SK-N-SH (cell line): ENCODE measurements at regions not wholly inside any gene's neighbourhood (a gene's known extent, or its start where the extent isn't known, plus 50 kb on each side); places are given as distances from the start of the nearest gene placed in this dataset.

ENCODE experiments used
- CTCF ChIA-PET: fragments of 300-600, 350-600 bp; formaldehyde crosslinking; extraction: SDS; loops from one replicate; lab custom pipeline; 2021; lab: Yijun Ruan, JAX
- POLR2A ChIA-PET: fragments of 350-600 bp; sonication (Branson Sonifier 250); formaldehyde crosslinking; extraction: SDS; loops from one replicate; lab custom pipeline; 2020; ENCODE audit warnings: antibody characterized with exemption, inconsistent platforms; lab: Yijun Ruan, JAX
- DNase-seq: peaks from one replicate; pipeline ENCODE4 v3.0.0; 2012
- H2AFZ ChIP-seq: fragments of 200-600 bp; sonication (generic); 2 replicates; pipeline ENCODE4 v1.8.1; 2016; ENCODE audit warnings: antibody characterized with exemption, mild to moderate bottlenecking, low read depth
- H3F3A ChIP-seq: fragments of 200-600 bp; sonication (generic); replicated peaks from 2 replicates; pipeline ENCODE3; 2016; ENCODE audit warnings: antibody characterized with exemption, mild to moderate bottlenecking; ENCODE audit not compliant: insufficient read depth
- H3K27ac ChIP-seq, 2 experiments: fragments of 200-500 bp in 1 of 2; fragments of 200-600 bp in 1 of 2; sonication (Bioruptor generic) in 1 of 2; sonication (generic), shearing (Covaris generic) in 1 of 2; 2 replicates each; pipeline versions ENCODE4 v1.5.1 to v1.6.1; 2014 to 2016; ENCODE audit warnings: low read depth in 2 of 2, inconsistent platforms in 1 of 2, low read length in 1 of 2, mild to moderate bottlenecking in 1 of 2, mixed read lengths in 1 of 2
- H3K27me3 ChIP-seq: fragments of 200-600 bp; sonication (generic), shearing (Covaris generic); 2 replicates; pipeline ENCODE4 v1.6.1; 2016; ENCODE audit warnings: mixed run types; ENCODE audit not compliant: insufficient read depth
- H3K36me3 ChIP-seq, 2 experiments: fragments of 200-500 bp in 1 of 2; fragments of 200-600 bp in 1 of 2; sonication (Bioruptor generic) in 1 of 2; sonication (generic) in 1 of 2; replicated peaks in 1 of 2; 2 replicates each; pipeline versions ENCODE3 to v1.5.1; 2014 to 2016; ENCODE audit warnings: low read length in 1 of 2, mild to moderate bottlenecking in 1 of 2; ENCODE audit not compliant: insufficient read depth in 2 of 2, control insufficient read depth in 1 of 2
- H3K4me1 ChIP-seq, 2 experiments: fragments of 200-500 bp in 1 of 2; fragments of 200-600 bp in 1 of 2; sonication (Bioruptor generic) in 1 of 2; sonication (generic), shearing (Covaris generic) in 1 of 2; 2 replicates each; pipeline versions ENCODE4 v1.5.1 to v1.6.1; 2014 to 2016; ENCODE audit warnings: low read depth in 1 of 2, low read length in 1 of 2, mixed run types in 1 of 2; ENCODE audit not compliant: insufficient read depth in 2 of 2, control insufficient read depth in 1 of 2
- H3K4me2 ChIP-seq: fragments of 200-600 bp; sonication (generic), shearing (Covaris generic); 2 replicates; pipeline ENCODE4 v1.6.1; 2017; ENCODE audit warnings: mixed run types
- H3K4me3 ChIP-seq, 2 experiments: fragments of 200-500 bp in 1 of 2; fragments of 200-600 bp in 1 of 2; sonication (Bioruptor generic) in 1 of 2; sonication (generic), shearing (Covaris generic) in 1 of 2; 2 replicates each; pipeline versions ENCODE4 v1.5.1 to v1.8.1; 2014 to 2016; ENCODE audit warnings: low read depth in 2 of 2, inconsistent platforms in 1 of 2, low read length in 1 of 2, mild to moderate bottlenecking in 1 of 2, mixed read lengths in 1 of 2, moderate library complexity in 1 of 2
- H3K79me2 ChIP-seq: fragments of 200-600 bp; sonication (generic); 2 replicates; pipeline ENCODE4 v1.8.1; 2017; ENCODE audit warnings: mild to moderate bottlenecking; ENCODE audit not compliant: insufficient read depth
- H3K9ac ChIP-seq: fragments of 200-600 bp; sonication (generic); 2 replicates; pipeline ENCODE4 v1.6.1; 2017; ENCODE audit warnings: mixed run types
- H3K9me2 ChIP-seq: fragments of 200-600 bp; sonication (generic); 2 replicates; pipeline ENCODE4 v1.6.1; 2017; ENCODE audit warnings: mixed run types
- H3K9me3 ChIP-seq: fragments of 200-600 bp; sonication (generic); 2 replicates; pipeline ENCODE4 v1.6.1; 2017; ENCODE audit warnings: mixed run types, mild to moderate bottlenecking, moderate library complexity
- H4K20me1 ChIP-seq: fragments of 200-600 bp; sonication (generic); 2 replicates; pipeline ENCODE4 v1.6.1; 2017; ENCODE audit warnings: mild to moderate bottlenecking, mixed run types; ENCODE audit not compliant: insufficient read depth
- EP300 ChIP-seq, 2 experiments: IDR thresholded peaks; 2 replicates each; pipeline versions ENCODE4 v1.4.0 to v1.6.1; 2012; ENCODE audit warnings: borderline replicate concordance in 1 of 2, low read depth in 1 of 2, low read length in 1 of 2
- FOSL2 ChIP-seq: IDR thresholded peaks from 2 replicates; pipeline ENCODE4 v1.4.0; 2012; ENCODE audit warnings: low read depth, mild to moderate bottlenecking, moderate library complexity, borderline replicate concordance
- FOXJ3 ChIP-seq: sonication (generic); formaldehyde crosslinking; IDR thresholded peaks from 2 replicates; pipeline ENCODE4 v1.5.1; 2020; ENCODE audit warnings: mild to moderate bottlenecking, missing genetic modification reagents
- FOXM1 ChIP-seq: IDR thresholded peaks from 2 replicates; pipeline ENCODE4 v1.4.0; 2012; ENCODE audit warnings: low read depth, mild to moderate bottlenecking
- GATA2 ChIP-seq: sonication (generic); formaldehyde crosslinking; IDR thresholded peaks from 2 replicates; pipeline ENCODE4 v1.5.0; 2020; ENCODE audit warnings: mild to moderate bottlenecking, missing genetic modification reagents
- JUND ChIP-seq: IDR thresholded peaks from 2 replicates; pipeline ENCODE4 v1.4.0; 2012
- MAX ChIP-seq: IDR thresholded peaks from 2 replicates; pipeline ENCODE4 v1.4.0; 2012; ENCODE audit warnings: low read depth
- MEF2A ChIP-seq: IDR thresholded peaks from 2 replicates; pipeline ENCODE4 v1.4.0; 2012; ENCODE audit warnings: low read depth, borderline replicate concordance
- NFIC ChIP-seq: IDR thresholded peaks from 2 replicates; pipeline ENCODE4 v1.4.0; 2012; ENCODE audit warnings: borderline replicate concordance
- PBX3 ChIP-seq: IDR thresholded peaks from 2 replicates; pipeline ENCODE4; 2012
- POLR2AphosphoS5 ChIP-seq: IDR thresholded peaks from 2 replicates; pipeline ENCODE4 v1.6.1; 2012; ENCODE audit warnings: low read depth, low read length
- RAD21 ChIP-seq: IDR thresholded peaks from 2 replicates; pipeline ENCODE4 v1.6.1; 2012; ENCODE audit warnings: mild to moderate bottlenecking, low read length
- RCOR1 ChIP-seq: fragments of 150-350 bp; IDR thresholded peaks from 2 replicates; pipeline ENCODE4 v1.6.1; 2017; ENCODE audit warnings: antibody characterized with exemption, low read length
- REST ChIP-seq: IDR thresholded peaks from 2 replicates; pipeline ENCODE4 v1.6.1; 2012; ENCODE audit warnings: mild to moderate bottlenecking, low read depth, low read length, moderate library complexity
- RXRA ChIP-seq: IDR thresholded peaks from 2 replicates; pipeline ENCODE4 v1.4.0; 2012; ENCODE audit warnings: low read depth, mild to moderate bottlenecking, borderline replicate concordance
- SIN3A ChIP-seq: IDR thresholded peaks from 2 replicates; pipeline ENCODE4 v1.6.1; 2012; ENCODE audit warnings: low read depth, mild to moderate bottlenecking, low read length, moderate library complexity, borderline replicate concordance
- SMC3 ChIP-seq: IDR thresholded peaks from 2 replicates; pipeline ENCODE4 v1.6.1; 2012; ENCODE audit warnings: low read depth, low read length, improper control_type of control experiment
- TAF1 ChIP-seq: IDR thresholded peaks from 2 replicates; pipeline ENCODE4 v1.6.1; 2012; ENCODE audit warnings: low read depth, mild to moderate bottlenecking, low read length, moderate library complexity, borderline replicate concordance
- TCF12 ChIP-seq: IDR thresholded peaks from 2 replicates; pipeline ENCODE4 v1.4.0; 2012
- TEAD4 ChIP-seq: IDR thresholded peaks from 2 replicates; pipeline ENCODE4 v1.4.0; 2012; ENCODE audit warnings: mild to moderate bottlenecking, borderline replicate concordance; ENCODE audit not compliant: insufficient read depth
- YY1 ChIP-seq: IDR thresholded peaks from 2 replicates; pipeline ENCODE4 v1.4.0; 2012; ENCODE audit warnings: low read depth, mild to moderate bottlenecking
- WGBS: methylation state at CpG from one replicate; pipeline ENCODE4 v1.1.6; 2017; ENCODE audit warnings: low lambda C conversion rate; 5-methylcytosine and 5-hydroxymethylcytosine counted together

- Histone ChIP-seq H3K4me3 (no peak overlapping the region), H4K20me1 (no peaks in the 10 kb centered on the region), H3K36me3 (no peaks in the 10 kb centered on the region), H3K4me2 (no peak overlapping the region), H3K4me1 (no peaks in the 10 kb centered on the region), H3K9me2 (no peaks in the 10 kb centered on the region), H3F3A (no peaks in the 10 kb centered on the region), H3K27me3 (no peaks in the 10 kb centered on the region), H3K27ac (no peak overlapping the region), H3K9ac (no peak overlapping the region), H3K9me3 (no peaks in the 10 kb centered on the region), H2AFZ (no peak overlapping the region), H3K79me2 (no peaks in the 10 kb centered on the region)
- ChIA-PET POLR2A (no interaction called here), CTCF (no interaction called here)
- TF ChIP-seq YY1 (no peak), TCF12 (no peak), PBX3 (no peak), RCOR1 (no peak), REST (no peak), TAF1 (no peak), FOXJ3 (CRISPR knock-in tag) (no peak), MEF2A (no peak), SMC3 (no peak), POLR2AphosphoS5 (no peak), FOSL2 (no peak)
- WGBS, result 57% methylated on average over 9 of the region's 9 CpGs
- DNase-seq, result no peak
Observed at GRCh38 chr10:25805986-25806385, 128.0 kb upstream of the MYO3A start.

- no peak overlapping the region for H3K4me3 ChIP-seq
- no peak overlapping the region for H3K4me2 ChIP-seq
- no peaks in the 10 kb centered on the region for H3K36me3 ChIP-seq
- H2AFZ ChIP-seq, result no peak overlapping the region
- no peak overlapping the region for H3K27ac ChIP-seq
- H4K20me1 ChIP-seq, result no peaks in the 10 kb centered on the region
- CTCF ChIA-PET, result no interaction called here
- no peaks in the 10 kb centered on the region for H3K27me3 ChIP-seq
- POLR2A ChIA-PET, result no interaction called here
- H3K9ac ChIP-seq, result no peak overlapping the region
- H3K9me3 ChIP-seq, result no peaks in the 10 kb centered on the region
- no peaks in the 10 kb centered on the region for H3K79me2 ChIP-seq
- H3F3A ChIP-seq, result no peaks in the 10 kb centered on the region
- no peak for DNase-seq
- WGBS, result 28% methylated on average over 5 of the region's 5 CpGs
- TF ChIP-seq TEAD4 (no peak), GATA2 (no peak), FOXM1 (no peak), JUND (no peak), YY1 (no peak), RAD21 (no peak), MAX (no peak), RXRA (no peak), NFIC (no peak), TCF12 (no peak), PBX3 (no peak), SIN3A (no peak), EP300 (IDR thresholded peaks at IDR 0.05; ENCODE audit: borderline replicate concordance in 1 of 2, low read depth in 1 of 2, low read length in 1 of 2) (no peak), SMC3 (no peak)
- no peaks in the 10 kb centered on the region for H3K4me1 ChIP-seq
- H3K9me2 ChIP-seq, result no peaks in the 10 kb centered on the region
Observed at GRCh38 chr10:25808372-25808771, 125.7 kb upstream of the MYO3A start.
